ENCODE measurements at regions not wholly inside any gene's neighbourhood (a gene's known extent, or its start where the extent isn't known, plus 50 kb on each side); places are given as distances from the start of the nearest gene placed in this dataset.

DNA sequence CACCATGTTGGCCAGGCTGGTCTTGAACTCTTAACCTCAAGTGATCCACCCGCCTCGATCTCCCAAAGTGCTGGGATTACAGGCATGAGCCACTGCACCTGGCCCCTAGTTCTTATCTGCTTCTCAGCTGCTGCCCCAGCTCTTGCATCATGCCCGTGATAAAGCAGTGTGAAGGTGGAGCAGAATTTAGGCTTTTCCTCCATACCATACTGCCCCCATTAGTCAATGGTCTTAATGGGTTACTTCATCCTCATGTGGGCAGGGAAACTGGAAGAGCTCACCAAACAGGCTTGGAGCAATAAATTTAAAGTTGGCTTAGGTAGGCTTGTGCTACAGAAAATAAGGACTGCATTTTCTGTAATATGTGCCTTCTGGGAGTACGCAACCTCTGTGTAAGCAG, 636.9 kb upstream of the BOD1L1 start:
- TF ChIP-seq, protein P1, sequence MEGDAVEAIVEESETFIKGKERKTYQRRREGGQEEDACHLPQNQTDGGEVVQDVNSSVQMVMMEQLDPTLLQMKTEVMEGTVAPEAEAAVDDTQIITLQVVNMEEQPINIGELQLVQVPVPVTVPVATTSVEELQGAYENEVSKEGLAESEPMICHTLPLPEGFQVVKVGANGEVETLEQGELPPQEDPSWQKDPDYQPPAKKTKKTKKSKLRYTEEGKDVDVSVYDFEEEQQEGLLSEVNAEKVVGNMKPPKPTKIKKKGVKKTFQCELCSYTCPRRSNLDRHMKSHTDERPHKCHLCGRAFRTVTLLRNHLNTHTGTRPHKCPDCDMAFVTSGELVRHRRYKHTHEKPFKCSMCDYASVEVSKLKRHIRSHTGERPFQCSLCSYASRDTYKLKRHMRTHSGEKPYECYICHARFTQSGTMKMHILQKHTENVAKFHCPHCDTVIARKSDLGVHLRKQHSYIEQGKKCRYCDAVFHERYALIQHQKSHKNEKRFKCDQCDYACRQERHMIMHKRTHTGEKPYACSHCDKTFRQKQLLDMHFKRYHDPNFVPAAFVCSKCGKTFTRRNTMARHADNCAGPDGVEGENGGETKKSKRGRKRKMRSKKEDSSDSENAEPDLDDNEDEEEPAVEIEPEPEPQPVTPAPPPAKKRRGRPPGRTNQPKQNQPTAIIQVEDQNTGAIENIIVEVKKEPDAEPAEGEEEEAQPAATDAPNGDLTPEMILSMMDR (IDR thresholded peaks at IDR 0.05), result no peak
- TF ChIP-seq POLR2A (IDR thresholded peaks at IDR 0.05), result no peak

Measured in adrenal gland (tissue), 5 donors.